Activated B cell treated with CpG ODN at 0.5 μM for 24 hours (primary cell): ENCODE measurements at regions not wholly inside any gene's neighbourhood (a gene's known extent, or its start where the extent isn't known, plus 50 kb on each side); places are given as distances from the start of the nearest gene placed in this dataset.
"Not testable (repeated sequence)": the region's sequence is repeated elsewhere in the genome, so short reads cannot be mapped to it uniquely, and the experiment has no call there.

Source experiments
- ATAC-seq: fragments of 200-7000 bp; cut with Tn5 transposase; one replicate; pipeline ENCODE4 v1.10.0; 2021; ENCODE audit warnings: low read depth, mild to moderate bottlenecking, moderate library complexity
- CTCF ChIA-PET: fragments of 350-600 bp; sonication (Branson Sonifier 250); formaldehyde crosslinking; loops from one replicate; lab custom pipeline; 2021; ENCODE audit warnings: antibody characterized with exemption; lab: Charles Lee
- POLR2A ChIA-PET: fragments of 350-600 bp; sonication (Branson Sonifier 250); formaldehyde crosslinking; loops from one replicate; lab custom pipeline; 2021; ENCODE audit warnings: antibody characterized with exemption; lab: Charles Lee
- DNase-seq: peaks from one replicate; pipeline ENCODE4 v3.0.0; 2022
- H3K27ac Mint-ChIP-seq: one replicate; pipeline ENCODE4 v1.8.0; 2020; ENCODE audit warnings: mixed read lengths
- H3K27me3 Mint-ChIP-seq: one replicate; pipeline ENCODE4 v1.8.0; 2021; ENCODE audit warnings: mixed read lengths
- H3K36me3 Mint-ChIP-seq: one replicate; pipeline ENCODE4 v1.8.0; 2021; ENCODE audit warnings: low read depth, mixed read lengths
- H3K4me1 Mint-ChIP-seq: one replicate; pipeline ENCODE4 v1.8.0; 2021; ENCODE audit warnings: mixed read lengths
- H3K4me3 Mint-ChIP-seq: one replicate; pipeline ENCODE4 v1.8.0; 2020; ENCODE audit warnings: mild to moderate bottlenecking, mixed read lengths
- H3K9me3 Mint-ChIP-seq: one replicate; pipeline ENCODE4 v1.8.0; 2020; ENCODE audit warnings: mixed read lengths
- intact Hi-C: fragments of 100-400 bp; cut with micrococcal nuclease; formaldehyde crosslinking; loops from one replicate; pipeline ENCODE4 v1.15.1; 2024
- TF ChIP-seq, protein P1 (sequence below): fragments of 200-600 bp; IDR thresholded peaks from one replicate; pipeline ENCODE4 v1.8.0; 2022; ENCODE audit warnings: antibody characterized with exemption, mild to moderate bottlenecking

DNA sequence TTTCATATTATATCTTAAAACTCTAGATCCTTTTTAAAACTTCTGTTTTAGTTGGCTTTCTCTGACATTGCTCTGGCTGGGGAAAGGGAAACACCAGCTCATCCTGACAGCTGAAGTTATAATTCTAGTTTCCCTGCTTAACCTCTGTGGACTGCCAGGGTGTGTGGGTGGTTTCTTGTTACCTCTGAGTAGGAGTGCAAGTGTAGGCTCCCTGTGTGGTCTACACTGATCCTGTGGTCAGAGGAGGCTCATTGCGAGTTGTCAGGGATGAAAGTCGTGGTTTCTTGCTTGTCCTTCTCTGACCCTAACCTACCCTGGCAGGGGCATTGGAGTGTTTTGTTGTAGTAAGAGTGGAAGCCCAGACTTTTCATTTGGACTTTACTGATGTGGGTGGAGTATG, 221.0 kb downstream of the UTP18 start:
- Mint-ChIP-seq H3K27ac (no peak overlapping the region), H3K27me3 (peaks cover 5% of the 10 kb centered on the region), H3K4me1 (no peaks in the 10 kb centered on the region), H3K4me3 (no peak overlapping the region), H3K9me3 (peaks cover 12% of the 10 kb centered on the region), H3K36me3 (no peaks in the 10 kb centered on the region)
- CTCF ChIA-PET: no interaction called here
- TF ChIP-seq, protein P1, sequence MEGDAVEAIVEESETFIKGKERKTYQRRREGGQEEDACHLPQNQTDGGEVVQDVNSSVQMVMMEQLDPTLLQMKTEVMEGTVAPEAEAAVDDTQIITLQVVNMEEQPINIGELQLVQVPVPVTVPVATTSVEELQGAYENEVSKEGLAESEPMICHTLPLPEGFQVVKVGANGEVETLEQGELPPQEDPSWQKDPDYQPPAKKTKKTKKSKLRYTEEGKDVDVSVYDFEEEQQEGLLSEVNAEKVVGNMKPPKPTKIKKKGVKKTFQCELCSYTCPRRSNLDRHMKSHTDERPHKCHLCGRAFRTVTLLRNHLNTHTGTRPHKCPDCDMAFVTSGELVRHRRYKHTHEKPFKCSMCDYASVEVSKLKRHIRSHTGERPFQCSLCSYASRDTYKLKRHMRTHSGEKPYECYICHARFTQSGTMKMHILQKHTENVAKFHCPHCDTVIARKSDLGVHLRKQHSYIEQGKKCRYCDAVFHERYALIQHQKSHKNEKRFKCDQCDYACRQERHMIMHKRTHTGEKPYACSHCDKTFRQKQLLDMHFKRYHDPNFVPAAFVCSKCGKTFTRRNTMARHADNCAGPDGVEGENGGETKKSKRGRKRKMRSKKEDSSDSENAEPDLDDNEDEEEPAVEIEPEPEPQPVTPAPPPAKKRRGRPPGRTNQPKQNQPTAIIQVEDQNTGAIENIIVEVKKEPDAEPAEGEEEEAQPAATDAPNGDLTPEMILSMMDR: no peak
- DNase-seq: no peak
- POLR2A ChIA-PET: no interaction called here
- no peak for ATAC-seq
- intact Hi-C loops: no loop called here

DNA sequence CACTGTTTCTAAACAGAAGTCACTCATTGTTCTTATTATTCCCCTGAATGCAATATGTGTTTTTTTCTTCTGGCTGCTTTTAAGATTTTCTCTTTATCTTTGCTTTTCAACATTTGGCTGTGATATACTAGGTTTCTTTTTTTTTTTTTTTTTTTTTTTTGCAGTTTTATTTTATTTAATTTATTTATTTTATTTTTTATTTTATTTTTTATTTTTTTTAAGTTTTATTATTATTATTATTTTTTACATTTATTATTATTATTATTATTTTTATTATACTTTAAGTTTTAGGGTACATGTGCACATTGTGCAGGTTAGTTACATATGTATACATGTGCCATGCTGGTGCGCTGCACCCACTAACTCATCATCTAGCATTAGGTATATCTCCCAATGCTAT, 221.9 kb downstream of the UTP18 start:
- H3K4me3 Mint-ChIP-seq, H3K36me3 Mint-ChIP-seq, CTCF ChIA-PET, DNase-seq, H3K4me1 Mint-ChIP-seq, ATAC-seq, H3K27ac Mint-ChIP-seq, POLR2A ChIA-PET, intact Hi-C loops, H3K27me3 Mint-ChIP-seq: not testable (repeated sequence)
- peaks cover 12% of the 10 kb centered on the region for H3K9me3 Mint-ChIP-seq

DNA sequence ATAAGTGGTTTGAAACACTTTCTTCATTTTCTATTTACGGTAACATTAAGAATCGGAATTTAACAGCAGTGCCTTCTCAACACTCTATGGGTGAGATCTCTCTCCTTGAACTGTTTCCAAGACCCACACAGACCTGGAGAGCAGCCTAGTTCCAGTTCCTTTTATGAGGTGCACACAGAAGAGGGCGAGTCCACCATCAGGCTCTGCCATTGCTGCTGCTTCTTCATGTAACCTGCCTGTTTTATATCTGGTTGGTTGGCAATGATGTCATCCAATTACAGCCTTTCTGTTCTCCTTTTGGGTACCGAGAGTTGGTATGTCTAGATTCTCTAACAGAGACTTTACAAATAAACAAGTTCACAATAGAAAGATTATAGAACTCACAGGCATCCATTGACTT, 225.7 kb downstream of the UTP18 start:
- ChIA-PET POLR2A (no interaction called here), CTCF (no interaction called here)
- ATAC-seq (no peak), DNase-seq (no peak)
- TF ChIP-seq, protein P1: no peak
- H3K27ac Mint-ChIP-seq: no peak overlapping the region
- H3K4me1 Mint-ChIP-seq: no peaks in the 10 kb centered on the region
- H3K27me3 Mint-ChIP-seq: peaks cover 10% of the 10 kb centered on the region
- H3K9me3 Mint-ChIP-seq: peaks cover 5% of the 10 kb centered on the region
- no peak overlapping the region for H3K4me3 Mint-ChIP-seq
- H3K36me3 Mint-ChIP-seq: no peaks in the 10 kb centered on the region
- intact Hi-C loops: no loop called here

DNA sequence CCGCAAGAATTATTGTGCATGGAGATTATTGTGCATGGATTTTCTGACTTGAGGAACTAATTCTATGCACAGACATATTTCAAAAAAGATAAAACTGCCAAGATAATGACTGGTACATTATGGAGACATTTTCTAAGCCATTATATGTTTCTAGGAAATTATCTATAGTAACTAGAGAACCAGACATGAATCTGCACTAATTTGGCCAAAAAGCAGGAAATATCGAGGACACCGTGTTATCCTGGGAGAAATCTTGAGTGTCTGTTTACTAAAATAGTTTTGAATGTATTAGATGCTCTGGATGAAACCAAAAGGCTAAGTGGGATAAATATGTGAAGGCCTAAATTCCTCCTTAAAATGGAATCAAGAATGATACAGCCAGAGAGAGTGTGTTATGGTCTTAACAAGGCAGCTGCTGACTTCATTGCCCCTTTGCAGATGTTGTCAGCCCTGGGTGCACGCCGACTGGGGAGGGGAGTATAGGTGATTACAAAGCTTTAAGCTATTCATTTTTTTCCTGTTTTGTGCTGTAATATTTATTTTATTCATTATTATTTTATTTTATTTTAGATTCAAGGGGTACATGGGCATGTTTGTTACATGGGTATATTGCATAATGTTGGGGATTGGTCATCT, 226.7 kb downstream of the UTP18 start:
- no peak overlapping the region for H3K27ac Mint-ChIP-seq
- H3K27me3 Mint-ChIP-seq: peaks cover 10% of the 10 kb centered on the region
- no peaks in the 10 kb centered on the region for H3K9me3 Mint-ChIP-seq
- POLR2A ChIA-PET: no interaction called here
- CTCF ChIA-PET: no interaction called here
- DNase-seq (no peak), ATAC-seq (no peak)
- no peaks in the 10 kb centered on the region for H3K36me3 Mint-ChIP-seq
- TF ChIP-seq, protein P1: no peak
- intact Hi-C loops: no loop called here
- no peaks in the 10 kb centered on the region for H3K4me1 Mint-ChIP-seq
- H3K4me3 Mint-ChIP-seq: no peak overlapping the region

DNA sequence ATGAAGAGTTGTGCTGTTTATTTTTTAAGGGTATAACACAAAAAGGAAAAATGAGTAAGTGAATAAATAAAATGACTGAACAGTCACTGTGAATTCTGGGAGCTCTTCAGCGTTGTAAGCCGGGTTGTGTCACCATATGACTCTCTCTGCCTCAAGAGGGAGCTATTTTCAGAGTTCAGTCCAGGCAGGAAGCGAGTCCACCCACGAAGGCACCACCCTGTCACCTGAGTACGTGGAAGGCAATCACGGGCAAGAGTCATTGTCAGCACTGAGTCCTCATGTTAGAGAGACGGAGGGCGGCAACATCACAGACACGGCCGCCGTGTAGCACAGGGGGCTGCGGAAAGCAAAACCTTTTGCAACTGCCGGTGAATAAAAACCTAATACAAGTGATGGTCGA, 227.6 kb downstream of the UTP18 start:
- no peak for DNase-seq
- CTCF ChIA-PET: no interaction called here
- TF ChIP-seq, protein P1: no peak
- H3K4me3 Mint-ChIP-seq: no peak overlapping the region
- no peaks in the 10 kb centered on the region for H3K9me3 Mint-ChIP-seq
- intact Hi-C loops: no loop called here
- no peak for ATAC-seq
- no peaks in the 10 kb centered on the region for H3K36me3 Mint-ChIP-seq
- no peak overlapping the region for H3K27ac Mint-ChIP-seq
- POLR2A ChIA-PET: no interaction called here
- peaks cover 10% of the 10 kb centered on the region for H3K27me3 Mint-ChIP-seq
- H3K4me1 Mint-ChIP-seq: no peaks in the 10 kb centered on the region

DNA sequence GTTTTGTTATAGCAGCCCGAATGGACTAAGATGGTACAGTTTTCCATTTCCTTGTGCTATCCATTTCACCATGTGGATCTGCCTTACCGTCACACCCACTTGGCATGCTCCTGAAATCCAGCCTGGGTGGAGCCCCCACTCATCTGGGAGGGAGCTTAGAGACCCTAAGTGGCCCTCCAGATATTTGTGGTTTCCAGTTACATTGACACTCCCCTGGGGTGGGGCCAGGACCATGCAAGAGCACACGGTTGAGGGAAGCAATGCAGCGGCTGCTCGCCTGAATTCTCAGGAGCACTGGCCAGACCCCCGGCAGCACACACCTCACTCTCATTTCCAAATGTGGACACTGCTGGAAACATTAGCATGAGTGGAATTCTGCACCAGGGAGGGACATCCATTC, 231.1 kb downstream of the UTP18 start:
- no peak for ATAC-seq
- H3K9me3 Mint-ChIP-seq: no peaks in the 10 kb centered on the region
- intact Hi-C loops: no loop called here
- DNase-seq: no peak
- ChIA-PET POLR2A (no interaction called here), CTCF (no interaction called here)
- no peak overlapping the region for H3K27ac Mint-ChIP-seq
- H3K4me3 Mint-ChIP-seq: no peak overlapping the region
- H3K36me3 Mint-ChIP-seq: no peaks in the 10 kb centered on the region
- TF ChIP-seq, protein P1: no peak
- peaks cover 11% of the 10 kb centered on the region for H3K27me3 Mint-ChIP-seq
- no peaks in the 10 kb centered on the region for H3K4me1 Mint-ChIP-seq
